H1 (cell line): ENCODE measurements at regions not wholly inside any gene's neighbourhood (a gene's known extent, or its start where the extent isn't known, plus 50 kb on each side); places are given as distances from the start of the nearest gene placed in this dataset.

Source experiments
- CHD2 ChIP-seq: IDR thresholded peaks from 2 replicates; pipeline ENCODE4 v1.6.1; 2012; ENCODE audit warnings: low read length, improper control_type of control experiment
- EZH2 ChIP-seq: fragments of 200-600 bp; sonication (generic); IDR thresholded peaks from 2 replicates; pipeline ENCODE4 v1.7.1; 2012; ENCODE audit warnings: low read depth, mild to moderate bottlenecking, moderate library complexity, low read length, inconsistent platforms; ENCODE audit not compliant: severe bottlenecking
- SAP30 ChIP-seq: fragments of 300-600 bp; sonication (generic); IDR thresholded peaks from 2 replicates; pipeline ENCODE4 v1.7.1; 2012; ENCODE audit warnings: low read length, moderate library complexity, mild to moderate bottlenecking, inconsistent platforms; ENCODE audit not compliant: insufficient read depth, insufficient replicate concordance
- SP2 ChIP-seq: IDR thresholded peaks from 2 replicates; pipeline ENCODE4 v1.6.1; 2012; ENCODE audit warnings: mild to moderate bottlenecking, low read length, inconsistent platforms
- SUZ12 ChIP-seq: fragments of 200-600 bp; sonication (generic); IDR thresholded peaks from 2 replicates; pipeline ENCODE4 v1.6.1; 2012; ENCODE audit warnings: mild to moderate bottlenecking, inconsistent platforms, low read length, moderate library complexity, mixed read lengths

- TF ChIP-seq EZH2 (no peak), SUZ12 (no peak), SP2 (no peak), SAP30 (no peak), CHD2 (no peak)
Observed at GRCh38 chr15:77541421-77542181, 91.1 kb downstream of the LINGO1 start (continued).
